Uterus (tissue), 2 donors: ENCODE measurements at regions not wholly inside any gene's neighbourhood (a gene's known extent, or its start where the extent isn't known, plus 50 kb on each side); places are given as distances from the start of the nearest gene placed in this dataset.

Experiments used
- CTCF ChIP-seq, 4 experiments: fragments of 200-600 bp in 2 of 4; fragments of 450-650 bp in 2 of 4; sonication (generic) in 2 of 4; IDR thresholded peaks; one replicate each; pipeline ENCODE4 v1.5.1; 2016 to 2019; ENCODE audit warnings: antibody characterized with exemption in 4 of 4, mild to moderate bottlenecking in 2 of 4, moderate library complexity in 1 of 4
- POLR2A ChIP-seq, 2 donors: fragments of 450-650 bp; IDR thresholded peaks; one replicate each; pipeline ENCODE4 v1.6.1; 2016; ENCODE audit warnings: antibody characterized with exemption in 2 of 2, mild to moderate bottlenecking in 1 of 2, moderate library complexity in 1 of 2

- TF ChIP-seq CTCF (IDR thresholded peaks at IDR 0.05) = no peak
- TF ChIP-seq POLR2A (IDR thresholded peaks at IDR 0.05) = no peak
Observed at GRCh38 chr11:92316106-92316809, 91.6 kb downstream of the FAT3 start.
